ENCODE measurements at regions not wholly inside any gene's neighbourhood (a gene's known extent, or its start where the extent isn't known, plus 50 kb on each side); places are given as distances from the start of the nearest gene placed in this dataset.
"Not testable (repeated sequence)": the region's sequence is repeated elsewhere in the genome, so short reads cannot be mapped to it uniquely, and the experiment has no call there.

DNA sequence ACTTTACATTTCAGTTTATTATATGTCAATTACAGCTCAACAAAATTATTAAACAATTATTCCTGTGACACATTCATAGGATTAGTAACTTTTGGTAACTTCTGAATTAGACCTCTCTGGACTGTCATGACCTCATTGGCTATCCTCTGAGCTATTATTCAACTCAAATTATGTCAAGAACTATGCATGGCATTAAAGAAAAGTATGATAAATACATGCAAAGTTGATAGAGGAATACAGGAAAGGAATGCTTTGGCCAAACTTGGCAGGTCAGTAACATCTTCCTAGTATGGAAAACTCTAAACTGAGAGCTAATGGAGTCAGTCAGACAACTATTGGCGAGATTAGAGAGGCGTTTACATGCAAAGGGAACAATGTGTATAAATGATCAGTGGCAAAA lies 158.4 kb downstream of the DUSP10 start:
- DNase-seq (ENCODE audit: low read depth) = no peak

DNA sequence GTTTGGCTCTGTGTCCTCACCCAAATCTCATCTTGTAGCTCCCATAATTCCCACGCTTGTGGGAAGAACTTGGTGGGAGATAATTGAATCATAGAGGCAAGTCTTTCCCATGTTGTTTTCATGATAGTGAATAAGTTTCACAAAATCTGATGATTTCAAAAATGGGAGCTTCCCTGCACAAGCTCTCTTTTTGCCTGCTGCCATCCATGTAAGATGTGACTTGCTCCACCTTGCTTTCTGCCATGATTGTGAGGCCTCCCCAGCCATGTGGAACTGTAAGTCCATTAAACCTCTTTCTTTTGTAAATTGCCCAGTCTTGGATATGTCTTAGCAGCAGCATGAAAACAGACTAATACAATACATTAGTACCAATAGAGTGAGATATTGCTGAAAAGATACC lies 154.9 kb downstream of the DUSP10 start:
- not testable (repeated sequence) for DNase-seq (ENCODE audit: low read depth)

DNA sequence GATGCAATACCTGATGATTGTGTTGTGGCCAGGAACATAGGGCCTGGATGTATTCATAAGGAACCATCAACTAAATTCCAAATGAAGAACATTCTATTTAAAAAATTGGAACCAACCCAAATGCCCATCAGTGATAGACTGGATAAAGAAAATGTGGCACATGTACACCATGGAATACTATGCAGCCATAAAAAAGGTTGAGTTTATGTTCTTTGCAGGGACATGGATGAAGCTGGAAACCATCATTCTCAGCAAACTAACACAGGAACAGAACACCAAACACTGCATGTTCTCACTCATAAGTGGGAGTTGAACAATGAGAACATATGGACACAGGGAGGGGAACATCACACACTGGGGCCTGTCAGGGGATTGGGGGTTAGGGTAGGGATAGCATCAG lies 150.6 kb downstream of the DUSP10 start:
- not testable (repeated sequence) for DNase-seq (ENCODE audit: low read depth)

DNA sequence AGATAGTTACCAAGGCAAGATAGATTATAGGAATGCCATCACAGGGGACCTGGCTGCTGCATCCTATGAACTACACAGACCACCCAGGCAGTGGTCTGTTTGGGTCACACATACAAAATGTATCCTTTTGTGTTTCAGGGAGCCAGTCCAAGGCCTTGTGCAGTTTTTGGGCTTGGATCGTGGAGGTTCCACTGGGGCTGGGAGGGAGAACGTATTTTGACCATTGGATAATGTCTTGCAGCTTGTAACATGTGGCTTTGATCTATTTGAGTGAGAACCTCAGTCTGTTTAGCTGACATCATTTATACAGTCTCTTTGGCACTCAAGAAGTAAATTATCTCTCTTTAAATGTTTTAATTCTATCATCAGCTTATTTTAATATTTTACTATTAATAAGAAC lies 147.3 kb downstream of the DUSP10 start:
- DNase-seq (ENCODE audit: low read depth) = no peak

GRCh38 chr1:221598122-221598521 lies 143.8 kb downstream of the DUSP10 start:
- DNase-seq (ENCODE audit: low read depth) = no peak

DNA sequence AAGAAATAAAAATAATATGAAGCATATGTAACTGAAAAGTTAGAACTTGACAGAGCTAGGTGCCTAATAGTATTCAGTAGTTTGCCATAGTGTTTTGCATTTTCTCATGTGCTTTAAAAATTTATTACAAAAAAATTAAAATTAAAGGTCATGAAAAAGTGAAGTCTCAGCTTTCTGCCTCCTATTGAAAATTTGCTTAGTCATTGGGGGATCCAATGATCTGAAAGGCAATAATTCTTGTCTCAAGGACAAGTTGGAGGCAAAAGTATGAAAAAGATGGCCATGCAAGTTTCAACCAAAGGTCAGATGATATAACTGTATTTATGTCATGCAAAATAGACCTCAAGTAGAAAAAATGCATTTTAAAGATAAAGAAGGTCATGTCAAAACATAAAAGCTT lies 140.7 kb downstream of the DUSP10 start:
- DNase-seq (ENCODE audit: low read depth) = no peak

DNA sequence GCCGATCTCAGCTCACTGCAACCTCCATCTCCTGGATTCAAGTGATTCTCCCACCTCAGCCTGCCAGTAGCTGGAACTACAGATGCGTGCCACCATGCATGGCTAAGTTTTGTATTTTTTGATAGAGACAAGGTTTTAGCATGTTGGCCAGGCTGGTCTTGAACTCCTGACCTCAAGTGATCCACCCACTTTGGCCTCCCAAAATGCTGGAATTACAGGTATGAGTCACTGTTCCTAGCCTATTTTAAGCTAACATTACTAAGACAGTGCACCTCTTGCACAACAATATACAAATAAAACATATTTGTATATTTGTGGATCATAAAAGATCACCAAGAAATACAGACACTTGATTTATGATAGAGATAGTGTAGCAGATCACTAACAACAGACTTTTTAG lies 139.1 kb downstream of the DUSP10 start:
- no peak for DNase-seq (ENCODE audit: low read depth)

- not testable (repeated sequence) for DNase-seq (ENCODE audit: low read depth)
Measured at GRCh38 chr1:221604390-221604789, 137.5 kb downstream of the DUSP10 start.

DNA sequence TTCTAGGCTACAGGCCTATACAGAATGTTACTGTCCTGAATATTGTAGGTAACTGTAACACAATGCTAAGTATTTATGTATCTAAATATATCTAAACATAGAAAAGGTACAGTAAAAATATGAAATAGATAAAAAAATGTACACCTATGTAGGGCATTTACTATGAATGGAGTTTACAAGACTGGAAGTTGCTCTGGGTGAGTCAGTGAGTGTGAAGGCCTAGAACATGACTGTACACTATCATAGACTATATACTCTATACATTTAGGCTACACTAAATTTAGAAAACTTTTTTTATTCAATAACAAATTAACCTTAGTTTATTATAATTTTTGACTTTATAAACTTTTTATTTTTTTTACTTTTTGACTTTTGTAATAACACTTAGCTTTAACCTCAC lies 136.9 kb downstream of the DUSP10 start:
- no peak for DNase-seq (ENCODE audit: low read depth)

DNA sequence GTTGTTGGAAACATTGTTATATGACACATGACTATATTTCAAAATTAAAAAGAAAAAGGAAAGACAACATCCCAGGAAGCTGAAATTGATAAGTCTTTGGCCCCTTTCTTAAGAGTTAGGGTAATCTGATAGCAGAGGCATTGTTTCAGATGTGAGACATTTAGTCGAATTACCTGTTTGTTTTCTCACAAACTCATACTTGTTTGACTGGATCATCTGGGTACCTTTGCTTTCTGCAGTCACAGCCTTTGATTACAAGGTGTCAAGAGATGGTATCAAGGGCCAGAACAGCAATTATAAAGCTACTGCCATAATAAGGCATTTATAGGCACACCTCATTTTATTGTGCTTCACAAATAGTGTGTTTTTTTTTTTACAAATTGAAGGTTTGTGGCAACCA lies 136.3 kb downstream of the DUSP10 start:
- DNase-seq (ENCODE audit: low read depth) = no peak

DNA sequence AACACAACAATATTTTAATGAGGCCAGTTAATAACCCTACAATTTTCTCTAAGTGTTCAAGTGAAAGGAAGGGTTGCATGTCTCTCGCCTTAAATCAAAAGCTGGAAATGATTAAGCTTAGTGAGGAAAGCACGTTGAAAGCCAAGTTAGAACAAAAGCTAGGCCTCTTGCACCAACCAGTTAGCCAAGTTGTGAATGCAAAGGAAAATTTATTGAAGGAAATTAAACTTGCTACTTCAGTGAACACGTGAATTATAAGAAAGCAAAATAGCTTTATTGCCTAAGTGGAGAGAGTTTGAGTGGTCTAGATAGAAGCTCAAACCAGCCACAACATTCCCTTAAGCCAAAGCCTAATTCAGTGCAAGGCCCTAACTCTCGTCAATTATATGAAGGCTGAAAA lies 135.6 kb downstream of the DUSP10 start:
- no peak for DNase-seq (ENCODE audit: low read depth)

DNA sequence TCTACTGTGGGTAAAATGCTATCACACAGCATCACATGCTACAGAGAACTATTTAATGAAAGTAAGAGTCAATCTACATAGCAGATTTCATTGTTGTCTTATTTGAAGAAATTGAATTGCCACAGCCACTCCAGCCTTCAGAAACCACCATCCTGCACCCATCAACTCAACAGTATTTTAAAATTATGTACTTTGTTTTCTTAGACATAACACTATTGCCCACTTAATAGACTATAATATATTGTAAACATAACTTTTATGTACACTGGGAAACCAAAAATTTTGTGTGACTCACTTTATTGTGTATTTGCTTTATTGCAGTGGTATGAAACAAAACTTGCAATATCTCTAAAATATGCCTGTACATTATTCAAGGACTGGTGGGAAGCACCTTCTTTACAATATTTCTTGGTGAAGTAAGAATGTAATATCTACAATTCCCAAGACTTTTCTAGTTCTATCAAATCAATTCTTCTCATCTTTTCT lies 133.0 kb downstream of the DUSP10 start:
- no peak for DNase-seq (ENCODE audit: low read depth)

- DNase-seq (ENCODE audit: low read depth) = no peak
Measured at GRCh38 chr1:221611656-221612046, 130.2 kb downstream of the DUSP10 start.

DNA sequence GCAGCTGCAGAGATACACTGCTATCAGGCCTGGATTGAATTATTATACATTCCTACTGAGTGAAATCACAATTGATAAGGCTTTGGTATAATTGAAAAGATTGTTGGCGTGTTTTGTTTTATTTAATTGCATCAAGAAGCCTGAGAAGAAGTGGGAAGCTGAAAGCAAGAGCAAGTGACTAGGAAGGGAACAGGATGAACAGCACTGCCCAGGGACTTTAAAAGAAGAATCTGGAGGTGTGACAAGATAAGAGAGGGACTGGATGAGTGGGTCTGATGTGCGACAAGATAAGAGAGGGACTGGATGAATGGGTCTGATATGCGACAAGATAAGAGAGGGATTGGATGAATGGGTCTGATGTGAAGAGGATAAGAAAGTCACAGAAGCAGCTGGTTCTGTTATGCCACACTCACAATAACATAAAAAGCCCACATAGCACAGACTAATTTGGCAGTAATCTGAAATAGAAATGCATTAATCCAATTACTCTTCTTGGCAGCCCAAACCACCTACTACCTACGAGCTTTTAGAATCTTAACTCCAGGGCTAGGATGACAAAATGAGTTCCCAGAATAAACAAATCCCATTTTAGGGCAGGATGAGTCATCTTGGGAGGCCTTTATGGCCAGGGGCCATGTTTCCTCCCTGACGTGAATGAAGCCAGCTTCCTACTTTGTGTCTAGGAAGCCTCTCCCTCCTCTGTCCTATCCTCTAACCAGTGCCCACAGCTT lies 129.7 kb downstream of the DUSP10 start:
- DNase-seq (ENCODE audit: low read depth) = no peak

- DNase-seq (ENCODE audit: low read depth) = no peak
Measured at GRCh38 chr1:221620437-221621384, 121.2 kb downstream of the DUSP10 start.

- no peak for DNase-seq (ENCODE audit: low read depth)
Measured at GRCh38 chr1:221621683-221622082, 120.2 kb downstream of the DUSP10 start.

GRCh38 chr1:221622389-221622788 lies 119.5 kb downstream of the DUSP10 start:
- no peak for DNase-seq (ENCODE audit: low read depth)

DNA sequence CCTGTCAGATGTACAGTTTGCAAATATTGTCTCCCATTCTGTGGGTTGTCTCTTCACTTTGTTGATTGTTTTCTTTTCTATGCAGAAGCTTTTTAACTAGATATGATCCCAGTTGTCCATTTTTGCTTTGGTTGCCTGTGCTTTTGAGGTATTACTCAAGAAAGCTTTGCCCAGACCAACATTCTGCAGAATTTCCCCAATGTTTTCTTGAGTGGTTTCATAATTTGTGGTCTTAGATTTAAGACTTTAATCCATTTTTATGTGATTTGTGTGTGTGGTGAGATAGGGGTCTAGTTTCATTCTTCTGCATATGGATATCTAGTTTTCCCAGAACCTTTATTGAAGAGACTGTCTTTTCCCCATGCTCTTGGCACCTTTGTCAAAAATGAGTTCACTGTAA lies 116.9 kb downstream of the DUSP10 start:
- no peak for DNase-seq (ENCODE audit: low read depth)

- DNase-seq (ENCODE audit: low read depth) = no peak
Measured at GRCh38 chr1:221626041-221626440, 115.8 kb downstream of the DUSP10 start.

DNA sequence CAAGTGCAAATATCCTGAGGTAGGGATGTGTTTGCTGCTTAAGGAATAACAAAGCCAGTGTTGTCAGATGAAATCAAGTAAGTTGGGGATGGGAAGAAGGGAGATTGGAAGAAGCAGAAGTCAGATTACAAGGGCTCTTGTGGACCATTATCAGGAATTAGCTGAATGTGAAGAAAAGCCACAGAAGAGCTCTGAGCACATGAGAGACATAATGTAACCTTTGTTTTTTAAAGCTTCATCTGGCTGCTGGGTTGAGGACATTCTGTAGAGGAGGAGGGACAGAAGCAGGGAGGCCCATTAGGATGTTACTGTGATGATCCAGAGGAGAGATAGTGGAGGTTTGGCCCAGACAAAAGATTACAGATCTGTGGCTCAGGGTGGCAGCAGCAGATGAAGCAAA lies 111.7 kb downstream of the DUSP10 start:
- DNase-seq (ENCODE audit: low read depth) = no peak

- DNase-seq (ENCODE audit: low read depth) = no peak
Measured at GRCh38 chr1:221631556-221631955, 110.3 kb downstream of the DUSP10 start.

DNA sequence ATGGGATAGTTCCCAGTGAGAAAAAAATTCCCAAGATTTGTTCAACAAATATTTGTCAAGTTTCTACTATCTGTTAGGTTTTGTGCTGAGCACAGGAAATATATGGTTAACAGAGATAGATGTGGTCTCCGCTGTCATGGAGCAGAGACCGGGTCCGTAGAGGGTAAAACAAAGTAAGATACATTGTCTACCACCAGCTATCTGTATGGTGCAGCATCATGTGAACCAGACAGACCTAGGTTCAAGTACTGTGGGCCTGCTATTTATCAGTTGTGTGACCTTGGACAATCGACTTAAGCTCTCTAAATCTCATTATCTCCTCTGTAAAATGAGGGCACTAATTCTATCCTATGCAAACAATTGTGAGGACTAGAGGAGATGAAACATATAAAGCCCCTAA lies 109.8 kb downstream of the DUSP10 start:
- DNase-seq (ENCODE audit: low read depth) = no peak

DNA sequence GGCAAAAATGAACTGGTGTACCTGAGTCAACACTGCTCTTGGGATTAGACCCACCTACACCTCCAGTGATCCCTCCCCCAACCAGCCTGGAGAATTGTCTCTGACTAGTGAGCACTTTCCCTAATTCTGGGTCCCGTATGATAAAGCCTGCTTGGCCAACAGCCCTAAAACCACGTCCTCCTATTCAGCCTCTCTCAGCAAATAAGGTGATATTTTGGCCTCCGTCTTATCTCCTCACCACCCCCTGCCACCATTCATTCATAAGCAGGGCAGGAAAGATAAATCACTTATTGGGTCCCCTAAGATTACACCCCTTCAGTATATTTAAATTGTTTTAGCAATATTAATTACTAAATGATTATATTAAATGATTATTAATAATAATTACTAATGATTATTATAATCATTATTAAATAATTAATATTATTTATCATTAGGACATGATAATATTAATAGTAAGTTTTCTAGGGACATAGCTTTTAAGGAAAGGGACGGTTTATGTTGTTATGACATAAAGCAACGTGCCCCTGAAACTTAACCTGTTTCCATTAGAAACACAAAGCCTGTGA lies 108.0 kb downstream of the DUSP10 start:
- DNase-seq (ENCODE audit: low read depth) = no peak
